HEK293T (cell line): ENCODE measurements at regions not wholly inside any gene's neighbourhood (a gene's known extent, or its start where the extent isn't known, plus 50 kb on each side); places are given as distances from the start of the nearest gene placed in this dataset.
A peak's percentile ranks its signal among the peaks of the same experiment; 100 is the strongest.

Experiments
- CTCF ChIA-PET: fragments of 350-600 bp; formaldehyde crosslinking; extraction: SDS; loops from one replicate; lab custom pipeline; 2021; ENCODE audit warnings: antibody characterized with exemption, inconsistent platforms; lab: Yijun Ruan, JAX
- POLR2A ChIA-PET: fragments of 350-600 bp; formaldehyde crosslinking; extraction: SDS; loops from one replicate; lab custom pipeline; 2020; ENCODE audit warnings: antibody characterized with exemption, inconsistent platforms; lab: Yijun Ruan, JAX
- DNase-seq: peaks from one replicate; pipeline ENCODE4 v3.0.0; 2012; ENCODE audit warnings: mixed read lengths; ENCODE audit errors: extremely low spot score
- ARNT ChIP-seq: fragments of 450-650 bp; IDR thresholded peaks from 2 replicates; pipeline ENCODE4 v1.6.1; 2017; ENCODE audit warnings: mild to moderate bottlenecking
- BHLHE40 ChIP-seq: fragments of 450-650 bp; IDR thresholded peaks from 2 replicates; pipeline ENCODE4 v1.6.1; 2016; ENCODE audit warnings: mild to moderate bottlenecking, moderate library complexity, borderline replicate concordance
- CTBP1 ChIP-seq: fragments of 450-650 bp; IDR thresholded peaks from 2 replicates; pipeline ENCODE4 v1.6.1; 2016; ENCODE audit warnings: borderline replicate concordance
- ELF4 ChIP-seq: fragments of 450-650 bp; IDR thresholded peaks from 2 replicates; pipeline ENCODE4 v1.6.1; 2017; ENCODE audit warnings: antibody characterized with exemption
- FOXA1 ChIP-seq: fragments of 450-650 bp; IDR thresholded peaks from 2 replicates; pipeline ENCODE4 v1.6.1; 2016; ENCODE audit warnings: mild to moderate bottlenecking
- FOXK2 ChIP-seq: fragments of 450-650 bp; IDR thresholded peaks from 2 replicates; pipeline ENCODE4 v1.6.1; 2016; ENCODE audit warnings: mild to moderate bottlenecking
- FOXM1 ChIP-seq: fragments of 450-650 bp; IDR thresholded peaks from 2 replicates; pipeline ENCODE4 v1.6.1; 2017; ENCODE audit warnings: mild to moderate bottlenecking, borderline replicate concordance
- HDGF ChIP-seq: fragments of 450-650 bp; IDR thresholded peaks from 2 replicates; pipeline ENCODE4 v1.6.1; 2017; ENCODE audit warnings: antibody characterized with exemption, borderline replicate concordance
- L3MBTL2 ChIP-seq: fragments of 450-650 bp; conservative IDR thresholded peaks from 2 replicates; pipeline ENCODE4 v1.6.1; 2016; ENCODE audit warnings: mild to moderate bottlenecking
- LEF1 ChIP-seq: fragments of 450-650 bp; IDR thresholded peaks from 2 replicates; pipeline ENCODE4 v1.6.1; 2017; ENCODE audit warnings: mild to moderate bottlenecking, borderline replicate concordance
- NFRKB ChIP-seq: fragments of 450-650 bp; IDR thresholded peaks from 2 replicates; pipeline ENCODE4 v1.6.1; 2016; ENCODE audit warnings: mild to moderate bottlenecking, moderate library complexity
- PKNOX1 ChIP-seq: fragments of 450-650 bp; IDR thresholded peaks from 2 replicates; pipeline ENCODE4 v1.6.1; 2016
- SP1 ChIP-seq: fragments of 450-650 bp; IDR thresholded peaks from 2 replicates; pipeline ENCODE4 v1.6.1; 2017
- SUZ12 ChIP-seq: fragments of 450-650 bp; IDR thresholded peaks from 2 replicates; pipeline ENCODE4 v1.6.1; 2016; ENCODE audit warnings: mild to moderate bottlenecking
- TARDBP ChIP-seq: fragments of 450-650 bp; IDR thresholded peaks from 2 replicates; pipeline ENCODE4 v1.6.1; 2016
- ZNF384 ChIP-seq: fragments of 450-650 bp; IDR thresholded peaks from 2 replicates; pipeline ENCODE4 v1.6.1; 2016

GRCh38 chr1:81233591-81233990 is 567.1 kb upstream of the ADGRL2 start:
- CTCF ChIA-PET: no interaction called here
- TF ChIP-seq PKNOX1: peak; percentile 57
- TF ChIP-seq HDGF: no peak
- no peak for TF ChIP-seq TARDBP
- no peak for TF ChIP-seq ZNF384
- no peak for DNase-seq
- POLR2A ChIA-PET: no interaction called here

GRCh38 chr1:81232420-81232819 is 568.3 kb upstream of the ADGRL2 start:
- TF ChIP-seq SP1: no peak
- TF ChIP-seq NFRKB: no peak
- 0 out of 2 replicates have a peak, but pooled peaks have one; percentile 11 for TF ChIP-seq L3MBTL2
- no peak for DNase-seq
- ChIA-PET POLR2A (no interaction called here), CTCF (interaction anchor here (0.7 kb wide), 1 partner anchor 11 kb away, joined by 3 read pairs; no protein-coding TSS in a partner anchor)

GRCh38 chr1:81231729-81232038 is 569.0 kb upstream of the ADGRL2 start:
- no peak for DNase-seq
- TF ChIP-seq SUZ12 (no peak), CTBP1 (no peak), L3MBTL2 (no peak), ELF4 (no peak), PKNOX1 (no peak), ZNF384 (no peak), SP1 (no peak), HDGF (no peak), NFRKB (no peak), FOXK2 (no peak), BHLHE40 (no peak), TARDBP (no peak), ARNT (no peak), LEF1 (no peak), FOXA1 (no peak)
- ChIA-PET CTCF (interaction anchor here (0.6 kb wide), 1 partner anchor 846 kb away, joined by 4 read pairs; no protein-coding TSS in a partner anchor), POLR2A (no interaction called here)

DNA sequence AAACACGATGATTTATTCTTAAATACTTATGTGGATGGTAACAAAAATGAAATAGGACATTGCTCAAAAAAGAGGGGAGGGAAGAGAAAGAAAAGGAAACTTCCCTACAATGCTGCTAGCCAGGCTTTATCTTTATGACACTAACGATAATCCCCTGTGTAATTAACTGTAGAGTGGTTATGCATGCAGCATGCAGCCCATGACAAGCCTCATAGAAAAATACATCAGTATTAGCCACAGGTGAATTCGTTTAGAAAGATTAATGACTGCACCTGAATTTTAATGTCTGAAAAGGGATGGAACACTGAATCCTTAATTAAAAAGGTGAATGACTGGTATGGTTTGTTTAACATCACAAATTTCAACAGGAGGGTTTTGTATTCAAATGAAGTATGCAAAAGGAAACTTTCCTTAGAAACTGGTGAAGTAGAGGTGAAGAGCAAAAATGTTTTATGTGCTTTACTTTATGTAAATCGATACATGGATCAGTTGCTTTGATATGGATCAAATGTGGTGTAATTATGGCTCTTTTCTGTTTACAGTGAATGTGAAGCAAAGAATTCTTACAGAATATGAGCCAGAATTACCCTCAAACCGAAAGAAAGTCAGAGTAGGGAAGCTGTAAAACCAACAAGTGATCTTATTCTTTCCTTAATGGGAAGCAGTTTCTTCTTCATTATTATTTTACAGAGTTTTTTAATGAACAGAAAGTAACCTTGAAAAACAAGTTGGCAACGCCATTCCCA is 569.6 kb upstream of the ADGRL2 start:
- POLR2A ChIA-PET: no interaction called here
- CTCF ChIA-PET: interaction anchor here (0.6 kb wide), 1 partner anchor 845 kb away, joined by 4 read pairs; no protein-coding TSS in a partner anchor
- DNase-seq: peak; percentile 19
- peak; percentile 21; the same call in 1 of the 2 replicates for TF ChIP-seq CTBP1
- TF ChIP-seq FOXK2: no peak

GRCh38 chr1:81228926-81229325 is 571.8 kb upstream of the ADGRL2 start:
- POLR2A ChIA-PET: no interaction called here
- DNase-seq: no peak
- CTCF ChIA-PET: interaction anchor here (0.6 kb wide), 2 partner anchors 185 to 322 kb away, joined by 3 read pairs; no protein-coding TSS in a partner anchor
- TF ChIP-seq ZNF384 (no peak), BHLHE40 (no peak), SP1 (no peak), SUZ12 (no peak), L3MBTL2 (no peak), FOXA1 (no peak), FOXK2 (no peak), ARNT (no peak), FOXM1 (no peak), LEF1 (no peak), TARDBP (no peak), NFRKB (no peak), PKNOX1 (no peak), CTBP1 (no peak), HDGF (no peak), ELF4 (no peak)

DNA sequence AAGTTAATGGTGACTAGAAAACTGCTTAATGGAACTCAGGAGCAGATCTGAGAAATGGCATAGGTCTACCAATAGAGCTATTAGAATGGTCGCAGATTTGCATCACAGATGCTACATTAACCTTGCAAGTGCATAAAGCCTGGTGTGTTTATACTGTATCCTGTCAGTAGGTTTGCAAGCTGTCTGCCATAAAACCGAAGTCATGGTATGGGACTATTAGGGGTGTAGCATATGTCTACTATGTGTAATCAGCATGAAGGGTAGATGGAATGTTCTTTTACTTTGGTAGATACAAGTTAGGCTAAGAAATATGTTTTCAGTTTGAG is 574.2 kb upstream of the ADGRL2 start:
- no peak for TF ChIP-seq CTBP1
- TF ChIP-seq ARNT: no peak
- no peak for TF ChIP-seq FOXM1
- TF ChIP-seq FOXK2: no peak
- no peak for TF ChIP-seq SUZ12
- TF ChIP-seq LEF1: no peak
- TF ChIP-seq L3MBTL2: no peak
- no peak for TF ChIP-seq TARDBP
- TF ChIP-seq BHLHE40: no peak
- no peak for TF ChIP-seq NFRKB
- no peak for TF ChIP-seq ZNF384
- TF ChIP-seq FOXA1: no peak
- TF ChIP-seq HDGF: no peak
- TF ChIP-seq PKNOX1: no peak
- CTCF ChIA-PET: no interaction called here
- POLR2A ChIA-PET: no interaction called here
- no peak for DNase-seq
